SK-N-SH (cell line): ENCODE measurements at regions not wholly inside any gene's neighbourhood (a gene's known extent, or its start where the extent isn't known, plus 50 kb on each side); places are given as distances from the start of the nearest gene placed in this dataset.

Source experiments
- CTCF ChIA-PET: fragments of 300-600, 350-600 bp; formaldehyde crosslinking; extraction: SDS; loops from one replicate; lab custom pipeline; 2021; lab: Yijun Ruan, JAX
- POLR2A ChIA-PET: fragments of 350-600 bp; sonication (Branson Sonifier 250); formaldehyde crosslinking; extraction: SDS; loops from one replicate; lab custom pipeline; 2020; ENCODE audit warnings: antibody characterized with exemption, inconsistent platforms; lab: Yijun Ruan, JAX
- DNase-seq: peaks from one replicate; pipeline ENCODE4 v3.0.0; 2012
- H2AFZ ChIP-seq: fragments of 200-600 bp; sonication (generic); 2 replicates; pipeline ENCODE4 v1.8.1; 2016; ENCODE audit warnings: antibody characterized with exemption, mild to moderate bottlenecking, low read depth
- H3F3A ChIP-seq: fragments of 200-600 bp; sonication (generic); replicated peaks from 2 replicates; pipeline ENCODE3; 2016; ENCODE audit warnings: antibody characterized with exemption, mild to moderate bottlenecking; ENCODE audit not compliant: insufficient read depth
- H3K27ac ChIP-seq, 2 experiments: fragments of 200-500 bp in 1 of 2; fragments of 200-600 bp in 1 of 2; sonication (Bioruptor generic) in 1 of 2; sonication (generic), shearing (Covaris generic) in 1 of 2; 2 replicates each; pipeline versions ENCODE4 v1.5.1 to v1.6.1; 2014 to 2016; ENCODE audit warnings: low read depth in 2 of 2, inconsistent platforms in 1 of 2, low read length in 1 of 2, mild to moderate bottlenecking in 1 of 2, mixed read lengths in 1 of 2
- H3K27me3 ChIP-seq: fragments of 200-600 bp; sonication (generic), shearing (Covaris generic); 2 replicates; pipeline ENCODE4 v1.6.1; 2016; ENCODE audit warnings: mixed run types; ENCODE audit not compliant: insufficient read depth
- H3K36me3 ChIP-seq, 2 experiments: fragments of 200-500 bp in 1 of 2; fragments of 200-600 bp in 1 of 2; sonication (Bioruptor generic) in 1 of 2; sonication (generic) in 1 of 2; replicated peaks in 1 of 2; 2 replicates each; pipeline versions ENCODE3 to v1.5.1; 2014 to 2016; ENCODE audit warnings: low read length in 1 of 2, mild to moderate bottlenecking in 1 of 2; ENCODE audit not compliant: insufficient read depth in 2 of 2, control insufficient read depth in 1 of 2
- H3K4me1 ChIP-seq, 2 experiments: fragments of 200-500 bp in 1 of 2; fragments of 200-600 bp in 1 of 2; sonication (Bioruptor generic) in 1 of 2; sonication (generic), shearing (Covaris generic) in 1 of 2; 2 replicates each; pipeline versions ENCODE4 v1.5.1 to v1.6.1; 2014 to 2016; ENCODE audit warnings: low read depth in 1 of 2, low read length in 1 of 2, mixed run types in 1 of 2; ENCODE audit not compliant: insufficient read depth in 2 of 2, control insufficient read depth in 1 of 2
- H3K4me2 ChIP-seq: fragments of 200-600 bp; sonication (generic), shearing (Covaris generic); 2 replicates; pipeline ENCODE4 v1.6.1; 2017; ENCODE audit warnings: mixed run types
- H3K4me3 ChIP-seq, 2 experiments: fragments of 200-500 bp in 1 of 2; fragments of 200-600 bp in 1 of 2; sonication (Bioruptor generic) in 1 of 2; sonication (generic), shearing (Covaris generic) in 1 of 2; 2 replicates each; pipeline versions ENCODE4 v1.5.1 to v1.8.1; 2014 to 2016; ENCODE audit warnings: low read depth in 2 of 2, inconsistent platforms in 1 of 2, low read length in 1 of 2, mild to moderate bottlenecking in 1 of 2, mixed read lengths in 1 of 2, moderate library complexity in 1 of 2
- H3K79me2 ChIP-seq: fragments of 200-600 bp; sonication (generic); 2 replicates; pipeline ENCODE4 v1.8.1; 2017; ENCODE audit warnings: mild to moderate bottlenecking; ENCODE audit not compliant: insufficient read depth
- H3K9ac ChIP-seq: fragments of 200-600 bp; sonication (generic); 2 replicates; pipeline ENCODE4 v1.6.1; 2017; ENCODE audit warnings: mixed run types
- H3K9me2 ChIP-seq: fragments of 200-600 bp; sonication (generic); 2 replicates; pipeline ENCODE4 v1.6.1; 2017; ENCODE audit warnings: mixed run types
- H3K9me3 ChIP-seq: fragments of 200-600 bp; sonication (generic); 2 replicates; pipeline ENCODE4 v1.6.1; 2017; ENCODE audit warnings: mixed run types, mild to moderate bottlenecking, moderate library complexity
- H4K20me1 ChIP-seq: fragments of 200-600 bp; sonication (generic); 2 replicates; pipeline ENCODE4 v1.6.1; 2017; ENCODE audit warnings: mild to moderate bottlenecking, mixed run types; ENCODE audit not compliant: insufficient read depth
- CHD2 ChIP-seq: fragments of 150-350 bp; IDR thresholded peaks from 2 replicates; pipeline ENCODE4 v1.6.1; 2018; ENCODE audit warnings: low read length; ENCODE audit not compliant: partially characterized antibody
- CTCF ChIP-seq: fragments of 200-600 bp; sonication (generic); IDR thresholded peaks from 2 replicates; pipeline ENCODE4 v1.6.1; 2017; ENCODE audit warnings: antibody characterized with exemption, mild to moderate bottlenecking, moderate library complexity
- ELF1 ChIP-seq: IDR thresholded peaks from 2 replicates; pipeline ENCODE4 v1.4.0; 2012
- EP300 ChIP-seq, 2 experiments: IDR thresholded peaks; 2 replicates each; pipeline versions ENCODE4 v1.4.0 to v1.6.1; 2012; ENCODE audit warnings: borderline replicate concordance in 1 of 2, low read depth in 1 of 2, low read length in 1 of 2
- EZH2phosphoT487 ChIP-seq: fragments of 200-600 bp; sonication (generic); IDR thresholded peaks from 2 replicates; pipeline ENCODE4 v1.6.1; 2017; ENCODE audit warnings: low read depth, mixed run types, mild to moderate bottlenecking, antibody characterized with exemption, moderate library complexity, borderline replicate concordance
- FOXM1 ChIP-seq: IDR thresholded peaks from 2 replicates; pipeline ENCODE4 v1.4.0; 2012; ENCODE audit warnings: low read depth, mild to moderate bottlenecking
- GABPA ChIP-seq: IDR thresholded peaks from 2 replicates; pipeline ENCODE4 v1.4.0; 2012; ENCODE audit warnings: low read depth, mild to moderate bottlenecking
- GATA2 ChIP-seq: sonication (generic); formaldehyde crosslinking; IDR thresholded peaks from 2 replicates; pipeline ENCODE4 v1.5.0; 2020; ENCODE audit warnings: mild to moderate bottlenecking, missing genetic modification reagents
- MEF2A ChIP-seq: IDR thresholded peaks from 2 replicates; pipeline ENCODE4 v1.4.0; 2012; ENCODE audit warnings: low read depth, borderline replicate concordance
- RAD21 ChIP-seq: IDR thresholded peaks from 2 replicates; pipeline ENCODE4 v1.6.1; 2012; ENCODE audit warnings: mild to moderate bottlenecking, low read length
- RFX5 ChIP-seq: IDR thresholded peaks from 2 replicates; pipeline ENCODE4 v1.6.1; 2012; ENCODE audit warnings: mild to moderate bottlenecking, improper control_type of control experiment, low read length
- RXRA ChIP-seq: IDR thresholded peaks from 2 replicates; pipeline ENCODE4 v1.4.0; 2012; ENCODE audit warnings: low read depth, mild to moderate bottlenecking, borderline replicate concordance
- TAF1 ChIP-seq: IDR thresholded peaks from 2 replicates; pipeline ENCODE4 v1.6.1; 2012; ENCODE audit warnings: low read depth, mild to moderate bottlenecking, low read length, moderate library complexity, borderline replicate concordance
- WGBS: methylation state at CpG from one replicate; pipeline ENCODE4 v1.1.6; 2017; ENCODE audit warnings: low lambda C conversion rate; 5-methylcytosine and 5-hydroxymethylcytosine counted together
- TF ChIP-seq, protein P1 (sequence below): IDR thresholded peaks from 2 replicates; pipeline ENCODE4 v1.4.0; 2012; ENCODE audit warnings: low read depth
- TF ChIP-seq, protein P2 (sequence below): IDR thresholded peaks from 2 replicates; pipeline ENCODE4 v1.4.0; 2012; ENCODE audit warnings: low read depth, borderline replicate concordance
- TF ChIP-seq, protein P3 (sequence below): IDR thresholded peaks from 2 replicates; pipeline ENCODE4; 2012
- TF ChIP-seq, protein P4 (sequence below): IDR thresholded peaks from 2 replicates; pipeline ENCODE4 v1.6.1; 2012; ENCODE audit warnings: mild to moderate bottlenecking, low read depth, low read length, moderate library complexity

GRCh38 chr1:219415915-219416314 lies 197.0 kb downstream of the ZC3H11B start:
- Histone ChIP-seq H3K27me3 (no peaks in the 10 kb centered on the region), H3K9me2 (no peaks in the 10 kb centered on the region), H3K9ac (no peak overlapping the region), H3K4me3 (no peak overlapping the region), H4K20me1 (no peaks in the 10 kb centered on the region), H3F3A (peaks cover 22% of the 10 kb centered on the region), H3K27ac (no peak overlapping the region), H2AFZ (no peak overlapping the region), H3K36me3 (no peaks in the 10 kb centered on the region), H3K9me3 (no peaks in the 10 kb centered on the region), H3K79me2 (no peaks in the 10 kb centered on the region), H3K4me2 (no peak overlapping the region), H3K4me1 (peaks cover 8 to 18% of the 10 kb centered on the region in 2 experiments)
- no peak for DNase-seq
- WGBS = 97% methylated on average over 2 of the region's 2 CpGs
- ChIA-PET CTCF (no interaction called here), POLR2A (no interaction called here)
- TF ChIP-seq FOXM1 (no peak), GATA2 (CRISPR knock-in tag) (no peak), EZH2phosphoT487 (no peak), MEF2A (no peak), RFX5 (no peak), RAD21 (no peak), RXRA (no peak), EP300 (IDR thresholded peaks at IDR 0.05; ENCODE audit: borderline replicate concordance in 1 of 2, low read depth in 1 of 2, low read length in 1 of 2) (no peak), TAF1 (no peak), CHD2 (no peak), CTCF (no peak), GABPA (no peak), ELF1 (no peak)
- TF ChIP-seq, protein P1, sequence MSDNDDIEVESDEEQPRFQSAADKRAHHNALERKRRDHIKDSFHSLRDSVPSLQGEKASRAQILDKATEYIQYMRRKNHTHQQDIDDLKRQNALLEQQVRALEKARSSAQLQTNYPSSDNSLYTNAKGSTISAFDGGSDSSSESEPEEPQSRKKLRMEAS = no peak
- TF ChIP-seq, protein P2, sequence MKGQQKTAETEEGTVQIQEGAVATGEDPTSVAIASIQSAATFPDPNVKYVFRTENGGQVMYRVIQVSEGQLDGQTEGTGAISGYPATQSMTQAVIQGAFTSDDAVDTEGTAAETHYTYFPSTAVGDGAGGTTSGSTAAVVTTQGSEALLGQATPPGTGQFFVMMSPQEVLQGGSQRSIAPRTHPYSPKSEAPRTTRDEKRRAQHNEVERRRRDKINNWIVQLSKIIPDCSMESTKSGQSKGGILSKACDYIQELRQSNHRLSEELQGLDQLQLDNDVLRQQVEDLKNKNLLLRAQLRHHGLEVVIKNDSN = no peak
- TF ChIP-seq, protein P3, sequence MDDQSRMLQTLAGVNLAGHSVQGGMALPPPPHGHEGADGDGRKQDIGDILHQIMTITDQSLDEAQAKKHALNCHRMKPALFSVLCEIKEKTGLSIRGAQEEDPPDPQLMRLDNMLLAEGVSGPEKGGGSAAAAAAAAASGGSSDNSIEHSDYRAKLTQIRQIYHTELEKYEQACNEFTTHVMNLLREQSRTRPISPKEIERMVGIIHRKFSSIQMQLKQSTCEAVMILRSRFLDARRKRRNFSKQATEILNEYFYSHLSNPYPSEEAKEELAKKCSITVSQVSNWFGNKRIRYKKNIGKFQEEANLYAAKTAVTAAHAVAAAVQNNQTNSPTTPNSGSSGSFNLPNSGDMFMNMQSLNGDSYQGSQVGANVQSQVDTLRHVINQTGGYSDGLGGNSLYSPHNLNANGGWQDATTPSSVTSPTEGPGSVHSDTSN = no peak
- TF ChIP-seq, protein P4, sequence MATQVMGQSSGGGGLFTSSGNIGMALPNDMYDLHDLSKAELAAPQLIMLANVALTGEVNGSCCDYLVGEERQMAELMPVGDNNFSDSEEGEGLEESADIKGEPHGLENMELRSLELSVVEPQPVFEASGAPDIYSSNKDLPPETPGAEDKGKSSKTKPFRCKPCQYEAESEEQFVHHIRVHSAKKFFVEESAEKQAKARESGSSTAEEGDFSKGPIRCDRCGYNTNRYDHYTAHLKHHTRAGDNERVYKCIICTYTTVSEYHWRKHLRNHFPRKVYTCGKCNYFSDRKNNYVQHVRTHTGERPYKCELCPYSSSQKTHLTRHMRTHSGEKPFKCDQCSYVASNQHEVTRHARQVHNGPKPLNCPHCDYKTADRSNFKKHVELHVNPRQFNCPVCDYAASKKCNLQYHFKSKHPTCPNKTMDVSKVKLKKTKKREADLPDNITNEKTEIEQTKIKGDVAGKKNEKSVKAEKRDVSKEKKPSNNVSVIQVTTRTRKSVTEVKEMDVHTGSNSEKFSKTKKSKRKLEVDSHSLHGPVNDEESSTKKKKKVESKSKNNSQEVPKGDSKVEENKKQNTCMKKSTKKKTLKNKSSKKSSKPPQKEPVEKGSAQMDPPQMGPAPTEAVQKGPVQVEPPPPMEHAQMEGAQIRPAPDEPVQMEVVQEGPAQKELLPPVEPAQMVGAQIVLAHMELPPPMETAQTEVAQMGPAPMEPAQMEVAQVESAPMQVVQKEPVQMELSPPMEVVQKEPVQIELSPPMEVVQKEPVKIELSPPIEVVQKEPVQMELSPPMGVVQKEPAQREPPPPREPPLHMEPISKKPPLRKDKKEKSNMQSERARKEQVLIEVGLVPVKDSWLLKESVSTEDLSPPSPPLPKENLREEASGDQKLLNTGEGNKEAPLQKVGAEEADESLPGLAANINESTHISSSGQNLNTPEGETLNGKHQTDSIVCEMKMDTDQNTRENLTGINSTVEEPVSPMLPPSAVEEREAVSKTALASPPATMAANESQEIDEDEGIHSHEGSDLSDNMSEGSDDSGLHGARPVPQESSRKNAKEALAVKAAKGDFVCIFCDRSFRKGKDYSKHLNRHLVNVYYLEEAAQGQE = no peak
